ENCODE measurements at regions not wholly inside any gene's neighbourhood (a gene's known extent, or its start where the extent isn't known, plus 50 kb on each side); places are given as distances from the start of the nearest gene placed in this dataset.

GRCh38 chr4:11768251-11768972 lies 339.7 kb upstream of the HS3ST1 start:
- no peak for TF ChIP-seq CTCF (IDR thresholded peaks at IDR 0.05)
- H3K27me3 ChIP-seq (replicated peaks; ENCODE audit: insufficient read depth), result no peaks in the 10 kb centered on the region
- no peaks in the 10 kb centered on the region for H3K4me1 ChIP-seq (ENCODE audit: control insufficient read depth in 1 of 2, low read depth in 2 of 2)
- no peak overlapping the region for H3K4me3 ChIP-seq
- no peak overlapping the region for H3K27ac ChIP-seq
- no peaks in the 10 kb centered on the region for H3K9me3 ChIP-seq
- no peaks in the 10 kb centered on the region for H3K36me3 ChIP-seq
- DNase-seq (ENCODE audit: low spot score), result no peak
- no peak for ATAC-seq (ENCODE audit: insufficient number of reproducible peaks, low FRiP score, low read depth)

- H3K4me3 ChIP-seq, result no peak overlapping the region
- H3K27ac ChIP-seq, result no peak overlapping the region
- no peak for DNase-seq (ENCODE audit: low spot score)
- no peaks in the 10 kb centered on the region for H3K4me1 ChIP-seq (ENCODE audit: control insufficient read depth in 1 of 2, low read depth in 2 of 2)
- no peaks in the 10 kb centered on the region for H3K27me3 ChIP-seq (replicated peaks; ENCODE audit: insufficient read depth)
- no peaks in the 10 kb centered on the region for H3K9me3 ChIP-seq
- peak; percentile 47 for TF ChIP-seq CTCF (IDR thresholded peaks at IDR 0.05)
- no peak for ATAC-seq (ENCODE audit: insufficient number of reproducible peaks, low FRiP score, low read depth)
- H3K36me3 ChIP-seq, result no peaks in the 10 kb centered on the region
These were observed 337.3 kb upstream of the HS3ST1 start for GRCh38 chr4:11765849-11766453.

- ATAC-seq (ENCODE audit: insufficient number of reproducible peaks, low FRiP score, low read depth) (no peak), DNase-seq (ENCODE audit: low spot score) (no peak)
- H3K27me3 ChIP-seq (replicated peaks; ENCODE audit: insufficient read depth), result no peaks in the 10 kb centered on the region
- H3K27ac ChIP-seq, result no peak overlapping the region
- no peak overlapping the region for H3K4me3 ChIP-seq
- peaks cover 0 to 20% of the 10 kb centered on the region in 2 donors for H3K4me1 ChIP-seq (ENCODE audit: control insufficient read depth in 1 of 2, low read depth in 2 of 2)
- TF ChIP-seq CTCF (IDR thresholded peaks at IDR 0.05), result no peak
- no peaks in the 10 kb centered on the region for H3K36me3 ChIP-seq
- no peaks in the 10 kb centered on the region for H3K9me3 ChIP-seq
These were observed 319.6 kb upstream of the HS3ST1 start for GRCh38 chr4:11748164-11748872.

GRCh38 chr4:11746734-11747133 lies 318.0 kb upstream of the HS3ST1 start:
- no peaks in the 10 kb centered on the region for H3K9me3 ChIP-seq
- ATAC-seq (ENCODE audit: insufficient number of reproducible peaks, low FRiP score, low read depth) (no peak), DNase-seq (ENCODE audit: low spot score) (no peak)
- H3K36me3 ChIP-seq, result no peaks in the 10 kb centered on the region
- H3K27me3 ChIP-seq (replicated peaks; ENCODE audit: insufficient read depth), result no peaks in the 10 kb centered on the region
- H3K27ac ChIP-seq, result no peak overlapping the region
- TF ChIP-seq CTCF (IDR thresholded peaks at IDR 0.05), result no peak
- peaks cover 7 to 34% of the 10 kb centered on the region in 2 donors for H3K4me1 ChIP-seq (ENCODE audit: control insufficient read depth in 1 of 2, low read depth in 2 of 2)
- no peak overlapping the region for H3K4me3 ChIP-seq

- DNase-seq (ENCODE audit: low spot score) (no peak), ATAC-seq (ENCODE audit: insufficient number of reproducible peaks, low FRiP score, low read depth) (no peak)
- H3K4me1 ChIP-seq (ENCODE audit: control insufficient read depth in 1 of 2, low read depth in 2 of 2), result peaks cover 27 to 60% of the 10 kb centered on the region in 2 donors
- H3K36me3 ChIP-seq, result no peaks in the 10 kb centered on the region
- H3K27me3 ChIP-seq (replicated peaks; ENCODE audit: insufficient read depth), result no peaks in the 10 kb centered on the region
- no peak overlapping the region for H3K4me3 ChIP-seq
- H3K9me3 ChIP-seq, result no peaks in the 10 kb centered on the region
- H3K27ac ChIP-seq, result no peak overlapping the region
- no peak for TF ChIP-seq CTCF (IDR thresholded peaks at IDR 0.05)
These were observed 315.3 kb upstream of the HS3ST1 start for GRCh38 chr4:11743976-11744375.
